ENCODE measurements at regions not wholly inside any gene's neighbourhood (a gene's known extent, or its start where the extent isn't known, plus 50 kb on each side); places are given as distances from the start of the nearest gene placed in this dataset.

DNA sequence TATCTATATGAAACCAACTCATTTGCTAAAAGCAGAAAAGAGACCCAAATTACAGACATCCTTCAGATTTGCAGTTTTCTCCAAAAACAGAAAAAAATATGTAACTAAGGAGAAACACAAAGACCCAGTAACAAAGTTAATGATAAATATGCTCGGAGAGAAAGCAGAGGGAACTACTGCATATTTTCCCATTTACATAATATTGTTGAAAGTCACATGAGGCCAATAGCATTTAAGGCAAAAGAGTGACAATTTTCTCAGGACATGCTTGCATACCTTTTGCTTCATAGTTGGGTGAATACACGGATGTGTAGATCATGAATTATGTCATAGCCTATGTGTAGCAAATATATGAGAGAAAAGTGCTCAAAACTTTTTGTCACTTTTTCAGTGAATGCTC is 310.3 kb downstream of the EFNB2 start (continued):
- TF ChIP-seq, protein P1, sequence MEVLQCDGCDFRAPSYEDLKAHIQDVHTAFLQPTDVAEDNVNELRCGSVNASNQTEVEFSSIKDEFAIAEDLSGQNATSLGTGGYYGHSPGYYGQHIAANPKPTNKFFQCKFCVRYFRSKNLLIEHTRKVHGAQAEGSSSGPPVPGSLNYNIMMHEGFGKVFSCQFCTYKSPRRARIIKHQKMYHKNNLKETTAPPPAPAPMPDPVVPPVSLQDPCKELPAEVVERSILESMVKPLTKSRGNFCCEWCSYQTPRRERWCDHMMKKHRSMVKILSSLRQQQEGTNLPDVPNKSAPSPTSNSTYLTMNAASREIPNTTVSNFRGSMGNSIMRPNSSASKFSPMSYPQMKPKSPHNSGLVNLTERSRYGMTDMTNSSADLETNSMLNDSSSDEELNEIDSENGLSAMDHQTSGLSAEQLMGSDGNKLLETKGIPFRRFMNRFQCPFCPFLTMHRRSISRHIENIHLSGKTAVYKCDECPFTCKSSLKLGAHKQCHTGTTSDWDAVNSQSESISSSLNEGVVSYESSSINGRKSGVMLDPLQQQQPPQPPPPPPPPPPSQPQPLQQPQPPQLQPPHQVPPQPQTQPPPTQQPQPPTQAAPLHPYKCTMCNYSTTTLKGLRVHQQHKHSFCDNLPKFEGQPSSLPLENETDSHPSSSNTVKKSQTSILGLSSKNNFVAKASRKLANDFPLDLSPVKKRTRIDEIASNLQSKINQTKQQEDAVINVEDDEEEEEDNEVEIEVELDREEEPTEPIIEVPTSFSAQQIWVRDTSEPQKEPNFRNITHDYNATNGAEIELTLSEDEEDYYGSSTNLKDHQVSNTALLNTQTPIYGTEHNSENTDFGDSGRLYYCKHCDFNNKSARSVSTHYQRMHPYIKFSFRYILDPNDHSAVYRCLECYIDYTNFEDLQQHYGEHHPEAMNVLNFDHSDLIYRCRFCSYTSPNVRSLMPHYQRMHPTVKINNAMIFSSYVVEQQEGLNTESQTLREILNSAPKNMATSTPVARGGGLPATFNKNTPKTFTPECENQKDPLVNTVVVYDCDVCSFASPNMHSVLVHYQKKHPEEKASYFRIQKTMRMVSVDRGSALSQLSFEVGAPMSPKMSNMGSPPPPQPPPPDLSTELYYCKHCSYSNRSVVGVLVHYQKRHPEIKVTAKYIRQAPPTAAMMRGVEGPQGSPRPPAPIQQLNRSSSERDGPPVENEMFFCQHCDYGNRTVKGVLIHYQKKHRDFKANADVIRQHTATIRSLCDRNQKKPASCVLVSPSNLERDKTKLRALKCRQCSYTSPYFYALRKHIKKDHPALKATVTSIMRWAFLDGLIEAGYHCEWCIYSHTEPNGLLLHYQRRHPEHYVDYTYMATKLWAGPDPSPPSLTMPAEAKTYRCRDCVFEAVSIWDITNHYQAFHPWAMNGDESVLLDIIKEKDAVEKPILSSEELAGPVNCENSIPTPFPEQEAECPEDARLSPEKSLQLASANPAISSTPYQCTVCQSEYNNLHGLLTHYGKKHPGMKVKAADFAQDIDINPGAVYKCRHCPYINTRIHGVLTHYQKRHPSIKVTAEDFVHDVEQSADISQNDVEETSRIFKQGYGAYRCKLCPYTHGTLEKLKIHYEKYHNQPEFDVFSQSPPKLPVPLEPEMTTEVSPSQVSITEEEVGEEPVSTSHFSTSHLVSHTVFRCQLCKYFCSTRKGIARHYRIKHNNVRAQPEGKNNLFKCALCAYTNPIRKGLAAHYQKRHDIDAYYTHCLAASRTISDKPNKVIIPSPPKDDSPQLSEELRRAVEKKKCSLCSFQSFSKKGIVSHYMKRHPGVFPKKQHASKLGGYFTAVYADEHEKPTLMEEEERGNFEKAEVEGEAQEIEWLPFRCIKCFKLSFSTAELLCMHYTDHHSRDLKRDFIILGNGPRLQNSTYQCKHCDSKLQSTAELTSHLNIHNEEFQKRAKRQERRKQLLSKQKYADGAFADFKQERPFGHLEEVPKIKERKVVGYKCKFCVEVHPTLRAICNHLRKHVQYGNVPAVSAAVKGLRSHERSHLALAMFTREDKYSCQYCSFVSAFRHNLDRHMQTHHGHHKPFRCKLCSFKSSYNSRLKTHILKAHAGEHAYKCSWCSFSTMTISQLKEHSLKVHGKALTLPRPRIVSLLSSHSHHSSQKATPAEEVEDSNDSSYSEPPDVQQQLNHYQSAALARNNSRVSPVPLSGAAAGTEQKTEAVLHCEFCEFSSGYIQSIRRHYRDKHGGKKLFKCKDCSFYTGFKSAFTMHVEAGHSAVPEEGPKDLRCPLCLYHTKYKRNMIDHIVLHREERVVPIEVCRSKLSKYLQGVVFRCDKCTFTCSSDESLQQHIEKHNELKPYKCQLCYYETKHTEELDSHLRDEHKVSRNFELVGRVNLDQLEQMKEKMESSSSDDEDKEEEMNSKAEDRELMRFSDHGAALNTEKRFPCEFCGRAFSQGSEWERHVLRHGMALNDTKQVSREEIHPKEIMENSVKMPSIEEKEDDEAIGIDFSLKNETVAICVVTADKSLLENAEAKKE (CRISPR knock-in tag; IDR thresholded peaks at IDR 0.05) = no peak
- no peak for TF ChIP-seq ZNF331 (CRISPR knock-in tag; IDR thresholded peaks at IDR 0.05; ENCODE audit: low read depth)

DNA sequence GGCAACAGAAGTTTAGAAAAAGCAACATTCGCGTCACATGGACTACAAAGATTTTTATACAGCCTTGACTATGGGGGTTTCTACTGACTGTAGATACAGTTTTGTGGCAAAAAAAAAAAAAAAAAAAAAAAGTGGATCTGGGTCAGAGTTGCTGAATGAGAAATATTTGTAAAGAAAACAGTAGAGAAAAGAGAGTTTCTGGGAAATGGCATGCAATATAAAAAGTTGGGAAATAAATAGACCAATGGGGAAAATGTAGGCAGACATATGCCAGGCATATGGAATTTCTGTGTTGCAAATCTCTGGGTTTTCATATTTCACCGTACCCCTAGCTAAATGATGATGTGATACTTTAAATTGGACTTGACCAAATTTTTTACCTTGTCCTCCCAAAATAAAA is 315.3 kb downstream of the EFNB2 start:
- no peaks in the 10 kb centered on the region; the same call in 1 of the 3 replicates for H3K9me3 Mint-ChIP-seq
- H3K36me3 Mint-ChIP-seq (ENCODE audit: low read depth) = no peaks in the 10 kb centered on the region
- H3K4me1 Mint-ChIP-seq = no peaks in the 10 kb centered on the region
- Histone ChIP-seq H3K27me3 (ENCODE audit: insufficient read depth) (no peaks in the 10 kb centered on the region), H3K4me1 (ENCODE audit: insufficient read depth) (no peaks in the 10 kb centered on the region), H3K79me2 (replicated peaks; ENCODE audit: insufficient read depth) (no peaks in the 10 kb centered on the region), H3K9me2 (ENCODE audit: insufficient read depth) (no peaks in the 10 kb centered on the region), H3K27ac (ENCODE audit: low read depth) (no peak overlapping the region), H3K36me3 (ENCODE audit: insufficient read depth) (no peaks in the 10 kb centered on the region), H4K20me1 (replicated peaks; ENCODE audit: insufficient read depth) (no peaks in the 10 kb centered on the region), H2AFZ (no peak overlapping the region), H3K4me2 (no peak overlapping the region), H3F3A (replicated peaks; ENCODE audit: low read depth) (no peaks in the 10 kb centered on the region), H3K4me3 (no peak overlapping the region)
- no peak for DNase-seq (ENCODE audit: low spot score)
- ATAC-seq = no peak
- no peak overlapping the region for H3K4me3 Mint-ChIP-seq
- no peak overlapping the region for H3K27ac Mint-ChIP-seq
- no peaks in the 10 kb centered on the region for H3K27me3 Mint-ChIP-seq (ENCODE audit: insufficient read depth, low read depth, poor library complexity)
- TF ChIP-seq, protein P2, sequence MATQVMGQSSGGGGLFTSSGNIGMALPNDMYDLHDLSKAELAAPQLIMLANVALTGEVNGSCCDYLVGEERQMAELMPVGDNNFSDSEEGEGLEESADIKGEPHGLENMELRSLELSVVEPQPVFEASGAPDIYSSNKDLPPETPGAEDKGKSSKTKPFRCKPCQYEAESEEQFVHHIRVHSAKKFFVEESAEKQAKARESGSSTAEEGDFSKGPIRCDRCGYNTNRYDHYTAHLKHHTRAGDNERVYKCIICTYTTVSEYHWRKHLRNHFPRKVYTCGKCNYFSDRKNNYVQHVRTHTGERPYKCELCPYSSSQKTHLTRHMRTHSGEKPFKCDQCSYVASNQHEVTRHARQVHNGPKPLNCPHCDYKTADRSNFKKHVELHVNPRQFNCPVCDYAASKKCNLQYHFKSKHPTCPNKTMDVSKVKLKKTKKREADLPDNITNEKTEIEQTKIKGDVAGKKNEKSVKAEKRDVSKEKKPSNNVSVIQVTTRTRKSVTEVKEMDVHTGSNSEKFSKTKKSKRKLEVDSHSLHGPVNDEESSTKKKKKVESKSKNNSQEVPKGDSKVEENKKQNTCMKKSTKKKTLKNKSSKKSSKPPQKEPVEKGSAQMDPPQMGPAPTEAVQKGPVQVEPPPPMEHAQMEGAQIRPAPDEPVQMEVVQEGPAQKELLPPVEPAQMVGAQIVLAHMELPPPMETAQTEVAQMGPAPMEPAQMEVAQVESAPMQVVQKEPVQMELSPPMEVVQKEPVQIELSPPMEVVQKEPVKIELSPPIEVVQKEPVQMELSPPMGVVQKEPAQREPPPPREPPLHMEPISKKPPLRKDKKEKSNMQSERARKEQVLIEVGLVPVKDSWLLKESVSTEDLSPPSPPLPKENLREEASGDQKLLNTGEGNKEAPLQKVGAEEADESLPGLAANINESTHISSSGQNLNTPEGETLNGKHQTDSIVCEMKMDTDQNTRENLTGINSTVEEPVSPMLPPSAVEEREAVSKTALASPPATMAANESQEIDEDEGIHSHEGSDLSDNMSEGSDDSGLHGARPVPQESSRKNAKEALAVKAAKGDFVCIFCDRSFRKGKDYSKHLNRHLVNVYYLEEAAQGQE (IDR thresholded peaks at IDR 0.05; ENCODE audit: unreplicated experiment) = no peak
- TF ChIP-seq STAT1 (IDR thresholded peaks at IDR 0.05; ENCODE audit: unreplicated experiment) = no peak
- TF ChIP-seq, protein P3, sequence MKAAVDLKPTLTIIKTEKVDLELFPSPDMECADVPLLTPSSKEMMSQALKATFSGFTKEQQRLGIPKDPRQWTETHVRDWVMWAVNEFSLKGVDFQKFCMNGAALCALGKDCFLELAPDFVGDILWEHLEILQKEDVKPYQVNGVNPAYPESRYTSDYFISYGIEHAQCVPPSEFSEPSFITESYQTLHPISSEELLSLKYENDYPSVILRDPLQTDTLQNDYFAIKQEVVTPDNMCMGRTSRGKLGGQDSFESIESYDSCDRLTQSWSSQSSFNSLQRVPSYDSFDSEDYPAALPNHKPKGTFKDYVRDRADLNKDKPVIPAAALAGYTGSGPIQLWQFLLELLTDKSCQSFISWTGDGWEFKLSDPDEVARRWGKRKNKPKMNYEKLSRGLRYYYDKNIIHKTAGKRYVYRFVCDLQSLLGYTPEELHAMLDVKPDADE (IDR thresholded peaks at IDR 0.05) = no peak
- no peak for TF ChIP-seq EZH2 (IDR thresholded peaks at IDR 0.05; ENCODE audit: low read depth, unreplicated experiment)
- no peak for TF ChIP-seq ZNF114 (CRISPR knock-in tag; IDR thresholded peaks at IDR 0.05)
- TF ChIP-seq EZH2phosphoT487 (IDR thresholded peaks at IDR 0.05; ENCODE audit: unreplicated experiment) = no peak
- no peak for TF ChIP-seq NANOG (IDR thresholded peaks at IDR 0.05; ENCODE audit: borderline replicate concordance)

All from GM23338 (cell line).